22Rv1 (cell line): ENCODE measurements at regions not wholly inside any gene's neighbourhood (a gene's known extent, or its start where the extent isn't known, plus 50 kb on each side); places are given as distances from the start of the nearest gene placed in this dataset.

Source experiments
- ZFX ChIP-seq: fragments of 450-650 bp; IDR thresholded peaks from 2 replicates; pipeline ENCODE4 v1.6.1; 2017; ENCODE audit warnings: antibody characterized with exemption, borderline replicate concordance
- TF ChIP-seq, protein P1 (sequence below): fragments of 450-650 bp; IDR thresholded peaks from 2 replicates; pipeline ENCODE4 v1.5.1; 2017; ENCODE audit warnings: mild to moderate bottlenecking

DNA sequence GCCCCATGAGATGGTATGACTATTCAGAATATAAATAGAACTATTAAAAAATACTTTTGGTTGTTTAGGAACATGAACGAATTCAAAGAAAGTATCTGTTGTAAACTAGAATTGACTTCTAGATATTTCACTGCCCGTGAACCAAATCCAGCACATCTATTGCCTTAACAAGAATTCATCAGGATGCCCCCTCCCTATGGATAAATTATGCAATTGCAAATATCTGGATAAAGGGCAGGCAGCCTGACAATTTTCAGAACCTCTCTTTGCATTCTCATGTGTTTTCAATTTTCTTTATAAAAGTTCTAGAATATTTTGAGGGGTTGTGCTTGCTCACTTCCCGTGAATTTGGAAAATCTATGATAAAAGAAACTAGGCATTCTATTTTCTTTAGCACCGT is 822.1 kb upstream of the SORCS1 start:
- TF ChIP-seq, protein P1, sequence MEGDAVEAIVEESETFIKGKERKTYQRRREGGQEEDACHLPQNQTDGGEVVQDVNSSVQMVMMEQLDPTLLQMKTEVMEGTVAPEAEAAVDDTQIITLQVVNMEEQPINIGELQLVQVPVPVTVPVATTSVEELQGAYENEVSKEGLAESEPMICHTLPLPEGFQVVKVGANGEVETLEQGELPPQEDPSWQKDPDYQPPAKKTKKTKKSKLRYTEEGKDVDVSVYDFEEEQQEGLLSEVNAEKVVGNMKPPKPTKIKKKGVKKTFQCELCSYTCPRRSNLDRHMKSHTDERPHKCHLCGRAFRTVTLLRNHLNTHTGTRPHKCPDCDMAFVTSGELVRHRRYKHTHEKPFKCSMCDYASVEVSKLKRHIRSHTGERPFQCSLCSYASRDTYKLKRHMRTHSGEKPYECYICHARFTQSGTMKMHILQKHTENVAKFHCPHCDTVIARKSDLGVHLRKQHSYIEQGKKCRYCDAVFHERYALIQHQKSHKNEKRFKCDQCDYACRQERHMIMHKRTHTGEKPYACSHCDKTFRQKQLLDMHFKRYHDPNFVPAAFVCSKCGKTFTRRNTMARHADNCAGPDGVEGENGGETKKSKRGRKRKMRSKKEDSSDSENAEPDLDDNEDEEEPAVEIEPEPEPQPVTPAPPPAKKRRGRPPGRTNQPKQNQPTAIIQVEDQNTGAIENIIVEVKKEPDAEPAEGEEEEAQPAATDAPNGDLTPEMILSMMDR = no peak
- no peak for TF ChIP-seq ZFX
